GM23338 (cell line): ENCODE measurements at regions not wholly inside any gene's neighbourhood (a gene's known extent, or its start where the extent isn't known, plus 50 kb on each side); places are given as distances from the start of the nearest gene placed in this dataset.

Source experiments
- CREB1 ChIP-seq: fragments of 250-450 bp; sonication (Bioruptor Pico); IDR thresholded peaks from 2 replicates; pipeline ENCODE4 v1.5.0; 2020; ENCODE audit warnings: low read depth, mild to moderate bottlenecking, moderate library complexity
- EZH2 ChIP-seq: fragments of 200-600 bp; sonication (generic); IDR thresholded peaks from one replicate; pipeline ENCODE4 v1.8.0; 2017; ENCODE audit warnings: antibody characterized with exemption, mild to moderate bottlenecking, low read depth; ENCODE audit not compliant: unreplicated experiment
- EZH2phosphoT487 ChIP-seq: fragments of 200-600 bp; sonication (generic); IDR thresholded peaks from one replicate; pipeline ENCODE4 v1.8.1; 2018; ENCODE audit warnings: antibody characterized with exemption; ENCODE audit not compliant: unreplicated experiment
- JUNB ChIP-seq: IDR thresholded peaks from one replicate; pipeline ENCODE4 v1.6.1; 2016; ENCODE audit warnings: antibody characterized with exemption; ENCODE audit not compliant: unreplicated experiment
- NANOG ChIP-seq: IDR thresholded peaks from 2 replicates; pipeline ENCODE4 v1.6.1; 2016; ENCODE audit warnings: antibody characterized with exemption, borderline replicate concordance
- POLR2AphosphoS5 ChIP-seq: IDR thresholded peaks from 2 replicates; pipeline ENCODE4 v1.6.1; 2016; ENCODE audit warnings: antibody characterized with exemption, low read depth
- REST ChIP-seq: IDR thresholded peaks from one replicate; pipeline ENCODE4 v1.6.1; 2018; ENCODE audit warnings: antibody characterized with exemption; ENCODE audit not compliant: unreplicated experiment
- STAT1 ChIP-seq: IDR thresholded peaks from one replicate; pipeline ENCODE4 v1.6.1; 2016; ENCODE audit warnings: antibody characterized with exemption; ENCODE audit not compliant: unreplicated experiment
- ZNF114 ChIP-seq: fragments of 250-450 bp; sonication (Bioruptor Pico); IDR thresholded peaks from 2 replicates; pipeline ENCODE4 v1.5.0; 2020; ENCODE audit warnings: mild to moderate bottlenecking, moderate library complexity
- ZNF331 ChIP-seq: fragments of 250-450 bp; sonication (Bioruptor Pico); IDR thresholded peaks from 2 replicates; pipeline ENCODE4 v1.5.0; 2020; ENCODE audit warnings: low read depth, mild to moderate bottlenecking, moderate library complexity
- TF ChIP-seq, protein P1 (sequence below), 2 experiments: fragments of 200-600 bp in 1 of 2; sonication (generic) in 1 of 2; conservative IDR thresholded peaks; 2 replicates each; pipeline versions ENCODE4 v1.5.1 to v1.6.1; 2016 to 2017; ENCODE audit warnings: antibody characterized with exemption in 2 of 2, low read depth in 2 of 2, mild to moderate bottlenecking in 2 of 2, moderate library complexity in 1 of 2
- TF ChIP-seq, protein P2 (sequence below): fragments of 250-450 bp; sonication (Bioruptor Pico); IDR thresholded peaks from 2 replicates; pipeline ENCODE4 v1.5.0; 2020; ENCODE audit warnings: mild to moderate bottlenecking, moderate library complexity
- TF ChIP-seq, protein P3 (sequence below): IDR thresholded peaks from 2 replicates; pipeline ENCODE4 v1.6.1; 2016; ENCODE audit warnings: antibody characterized with exemption

DNA sequence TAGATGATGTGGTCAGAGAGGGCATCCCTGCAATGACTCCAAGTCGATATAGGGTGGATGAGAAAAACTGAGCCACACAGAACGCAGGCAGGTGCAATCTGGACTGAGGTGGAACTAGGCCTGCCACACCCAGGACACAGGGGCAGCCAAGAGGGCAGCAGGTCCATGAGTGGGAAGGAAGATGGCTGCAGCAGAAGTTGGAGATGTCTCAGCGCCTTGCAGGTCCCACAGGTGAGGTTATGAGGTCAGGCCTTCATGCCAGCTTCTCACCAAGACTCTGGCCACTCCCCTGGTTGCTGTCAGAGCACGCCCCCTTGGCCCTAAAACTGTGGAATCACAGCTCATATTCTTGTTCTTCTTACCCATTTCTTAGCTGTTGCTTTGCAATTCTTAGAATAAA is 147.7 kb upstream of the VSTM2B start:
- TF ChIP-seq, protein P1, sequence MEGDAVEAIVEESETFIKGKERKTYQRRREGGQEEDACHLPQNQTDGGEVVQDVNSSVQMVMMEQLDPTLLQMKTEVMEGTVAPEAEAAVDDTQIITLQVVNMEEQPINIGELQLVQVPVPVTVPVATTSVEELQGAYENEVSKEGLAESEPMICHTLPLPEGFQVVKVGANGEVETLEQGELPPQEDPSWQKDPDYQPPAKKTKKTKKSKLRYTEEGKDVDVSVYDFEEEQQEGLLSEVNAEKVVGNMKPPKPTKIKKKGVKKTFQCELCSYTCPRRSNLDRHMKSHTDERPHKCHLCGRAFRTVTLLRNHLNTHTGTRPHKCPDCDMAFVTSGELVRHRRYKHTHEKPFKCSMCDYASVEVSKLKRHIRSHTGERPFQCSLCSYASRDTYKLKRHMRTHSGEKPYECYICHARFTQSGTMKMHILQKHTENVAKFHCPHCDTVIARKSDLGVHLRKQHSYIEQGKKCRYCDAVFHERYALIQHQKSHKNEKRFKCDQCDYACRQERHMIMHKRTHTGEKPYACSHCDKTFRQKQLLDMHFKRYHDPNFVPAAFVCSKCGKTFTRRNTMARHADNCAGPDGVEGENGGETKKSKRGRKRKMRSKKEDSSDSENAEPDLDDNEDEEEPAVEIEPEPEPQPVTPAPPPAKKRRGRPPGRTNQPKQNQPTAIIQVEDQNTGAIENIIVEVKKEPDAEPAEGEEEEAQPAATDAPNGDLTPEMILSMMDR (conservative IDR thresholded peaks at IDR 0.05; ENCODE audit: low read depth in 2 of 2): no peak
- TF ChIP-seq EZH2 (no peak), CREB1 (no peak), REST (no peak), POLR2AphosphoS5 (no peak), ZNF331 (no peak), JUNB (no peak), EZH2phosphoT487 (no peak), ZNF114 (no peak), STAT1 (no peak), NANOG (no peak)
- TF ChIP-seq, protein P2, sequence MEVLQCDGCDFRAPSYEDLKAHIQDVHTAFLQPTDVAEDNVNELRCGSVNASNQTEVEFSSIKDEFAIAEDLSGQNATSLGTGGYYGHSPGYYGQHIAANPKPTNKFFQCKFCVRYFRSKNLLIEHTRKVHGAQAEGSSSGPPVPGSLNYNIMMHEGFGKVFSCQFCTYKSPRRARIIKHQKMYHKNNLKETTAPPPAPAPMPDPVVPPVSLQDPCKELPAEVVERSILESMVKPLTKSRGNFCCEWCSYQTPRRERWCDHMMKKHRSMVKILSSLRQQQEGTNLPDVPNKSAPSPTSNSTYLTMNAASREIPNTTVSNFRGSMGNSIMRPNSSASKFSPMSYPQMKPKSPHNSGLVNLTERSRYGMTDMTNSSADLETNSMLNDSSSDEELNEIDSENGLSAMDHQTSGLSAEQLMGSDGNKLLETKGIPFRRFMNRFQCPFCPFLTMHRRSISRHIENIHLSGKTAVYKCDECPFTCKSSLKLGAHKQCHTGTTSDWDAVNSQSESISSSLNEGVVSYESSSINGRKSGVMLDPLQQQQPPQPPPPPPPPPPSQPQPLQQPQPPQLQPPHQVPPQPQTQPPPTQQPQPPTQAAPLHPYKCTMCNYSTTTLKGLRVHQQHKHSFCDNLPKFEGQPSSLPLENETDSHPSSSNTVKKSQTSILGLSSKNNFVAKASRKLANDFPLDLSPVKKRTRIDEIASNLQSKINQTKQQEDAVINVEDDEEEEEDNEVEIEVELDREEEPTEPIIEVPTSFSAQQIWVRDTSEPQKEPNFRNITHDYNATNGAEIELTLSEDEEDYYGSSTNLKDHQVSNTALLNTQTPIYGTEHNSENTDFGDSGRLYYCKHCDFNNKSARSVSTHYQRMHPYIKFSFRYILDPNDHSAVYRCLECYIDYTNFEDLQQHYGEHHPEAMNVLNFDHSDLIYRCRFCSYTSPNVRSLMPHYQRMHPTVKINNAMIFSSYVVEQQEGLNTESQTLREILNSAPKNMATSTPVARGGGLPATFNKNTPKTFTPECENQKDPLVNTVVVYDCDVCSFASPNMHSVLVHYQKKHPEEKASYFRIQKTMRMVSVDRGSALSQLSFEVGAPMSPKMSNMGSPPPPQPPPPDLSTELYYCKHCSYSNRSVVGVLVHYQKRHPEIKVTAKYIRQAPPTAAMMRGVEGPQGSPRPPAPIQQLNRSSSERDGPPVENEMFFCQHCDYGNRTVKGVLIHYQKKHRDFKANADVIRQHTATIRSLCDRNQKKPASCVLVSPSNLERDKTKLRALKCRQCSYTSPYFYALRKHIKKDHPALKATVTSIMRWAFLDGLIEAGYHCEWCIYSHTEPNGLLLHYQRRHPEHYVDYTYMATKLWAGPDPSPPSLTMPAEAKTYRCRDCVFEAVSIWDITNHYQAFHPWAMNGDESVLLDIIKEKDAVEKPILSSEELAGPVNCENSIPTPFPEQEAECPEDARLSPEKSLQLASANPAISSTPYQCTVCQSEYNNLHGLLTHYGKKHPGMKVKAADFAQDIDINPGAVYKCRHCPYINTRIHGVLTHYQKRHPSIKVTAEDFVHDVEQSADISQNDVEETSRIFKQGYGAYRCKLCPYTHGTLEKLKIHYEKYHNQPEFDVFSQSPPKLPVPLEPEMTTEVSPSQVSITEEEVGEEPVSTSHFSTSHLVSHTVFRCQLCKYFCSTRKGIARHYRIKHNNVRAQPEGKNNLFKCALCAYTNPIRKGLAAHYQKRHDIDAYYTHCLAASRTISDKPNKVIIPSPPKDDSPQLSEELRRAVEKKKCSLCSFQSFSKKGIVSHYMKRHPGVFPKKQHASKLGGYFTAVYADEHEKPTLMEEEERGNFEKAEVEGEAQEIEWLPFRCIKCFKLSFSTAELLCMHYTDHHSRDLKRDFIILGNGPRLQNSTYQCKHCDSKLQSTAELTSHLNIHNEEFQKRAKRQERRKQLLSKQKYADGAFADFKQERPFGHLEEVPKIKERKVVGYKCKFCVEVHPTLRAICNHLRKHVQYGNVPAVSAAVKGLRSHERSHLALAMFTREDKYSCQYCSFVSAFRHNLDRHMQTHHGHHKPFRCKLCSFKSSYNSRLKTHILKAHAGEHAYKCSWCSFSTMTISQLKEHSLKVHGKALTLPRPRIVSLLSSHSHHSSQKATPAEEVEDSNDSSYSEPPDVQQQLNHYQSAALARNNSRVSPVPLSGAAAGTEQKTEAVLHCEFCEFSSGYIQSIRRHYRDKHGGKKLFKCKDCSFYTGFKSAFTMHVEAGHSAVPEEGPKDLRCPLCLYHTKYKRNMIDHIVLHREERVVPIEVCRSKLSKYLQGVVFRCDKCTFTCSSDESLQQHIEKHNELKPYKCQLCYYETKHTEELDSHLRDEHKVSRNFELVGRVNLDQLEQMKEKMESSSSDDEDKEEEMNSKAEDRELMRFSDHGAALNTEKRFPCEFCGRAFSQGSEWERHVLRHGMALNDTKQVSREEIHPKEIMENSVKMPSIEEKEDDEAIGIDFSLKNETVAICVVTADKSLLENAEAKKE: no peak
- TF ChIP-seq, protein P3, sequence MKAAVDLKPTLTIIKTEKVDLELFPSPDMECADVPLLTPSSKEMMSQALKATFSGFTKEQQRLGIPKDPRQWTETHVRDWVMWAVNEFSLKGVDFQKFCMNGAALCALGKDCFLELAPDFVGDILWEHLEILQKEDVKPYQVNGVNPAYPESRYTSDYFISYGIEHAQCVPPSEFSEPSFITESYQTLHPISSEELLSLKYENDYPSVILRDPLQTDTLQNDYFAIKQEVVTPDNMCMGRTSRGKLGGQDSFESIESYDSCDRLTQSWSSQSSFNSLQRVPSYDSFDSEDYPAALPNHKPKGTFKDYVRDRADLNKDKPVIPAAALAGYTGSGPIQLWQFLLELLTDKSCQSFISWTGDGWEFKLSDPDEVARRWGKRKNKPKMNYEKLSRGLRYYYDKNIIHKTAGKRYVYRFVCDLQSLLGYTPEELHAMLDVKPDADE: no peak
